SK-N-MC (cell line): ENCODE measurements at regions not wholly inside any gene's neighbourhood (a gene's known extent, or its start where the extent isn't known, plus 50 kb on each side); places are given as distances from the start of the nearest gene placed in this dataset.

ENCODE experiments used
- DNase-seq: peaks from one replicate; pipeline ENCODE4 v3.0.0-alpha.2; 2011; ENCODE audit warnings: low read depth, low spot score
- H3K27ac ChIP-seq: fragments of 200-600 bp; sonication (generic); 2 replicates; pipeline ENCODE4 v1.5.1; 2016; ENCODE audit warnings: mixed run types
- H3K36me3 ChIP-seq: fragments of 200-600 bp; sonication (generic); 2 replicates; pipeline ENCODE4 v1.6.1; 2017; ENCODE audit warnings: antibody characterized with exemption, low read length, mixed read lengths; ENCODE audit not compliant: insufficient read depth
- H3K4me3 ChIP-seq: fragments of 200-600 bp; sonication (generic); 2 replicates; pipeline ENCODE4 v1.5.1; 2016
- H3K9ac ChIP-seq: fragments of 200-600 bp; sonication (generic); 2 replicates; pipeline ENCODE4 v1.8.0; 2017; ENCODE audit warnings: mixed run types, mixed read lengths; ENCODE audit not compliant: insufficient read length
- H3K9me3 ChIP-seq: fragments of 200-600 bp; sonication (generic); 2 replicates; pipeline ENCODE4 v1.6.1; 2017; ENCODE audit warnings: low read depth, mild to moderate bottlenecking, antibody characterized with exemption, low read length, moderate library complexity, mixed read lengths
- EZH2 ChIP-seq: fragments of 200-600 bp; sonication (generic); IDR thresholded peaks from one replicate; pipeline ENCODE4 v1.6.1; 2017; ENCODE audit warnings: antibody characterized with exemption
- FOXP2 ChIP-seq: optimal IDR thresholded peaks from 2 replicates; pipeline ENCODE3; 2011; ENCODE audit warnings: mild to moderate bottlenecking, moderate library complexity; ENCODE audit not compliant: insufficient read depth; ENCODE audit errors: extremely low read length, control extremely low read depth
- POLR2AphosphoS5 ChIP-seq: IDR thresholded peaks from 2 replicates; pipeline ENCODE4 v1.6.1; 2012; ENCODE audit warnings: mild to moderate bottlenecking, low read depth, low read length, borderline replicate concordance

GRCh38 chr12:18998343-18999261 lies 130.9 kb upstream of the PLEKHA5 start:
- no peaks in the 10 kb centered on the region for H3K36me3 ChIP-seq
- H3K9me3 ChIP-seq, result no peaks in the 10 kb centered on the region
- H3K27ac ChIP-seq, result no peak overlapping the region
- DNase-seq, result no peak
- H3K9ac ChIP-seq, result no peak overlapping the region
- H3K4me3 ChIP-seq, result no peak overlapping the region
- TF ChIP-seq POLR2AphosphoS5 (no peak), EZH2 (no peak), FOXP2 (no peak)

GRCh38 chr12:19000836-19001235 lies 128.7 kb upstream of the PLEKHA5 start:
- Histone ChIP-seq H3K9ac (no peak overlapping the region), H3K36me3 (no peaks in the 10 kb centered on the region), H3K4me3 (no peak overlapping the region), H3K27ac (no peak overlapping the region), H3K9me3 (no peaks in the 10 kb centered on the region)
- DNase-seq, result no peak
- no peak for TF ChIP-seq EZH2
- TF ChIP-seq POLR2AphosphoS5, result no peak
- no peak for TF ChIP-seq FOXP2

GRCh38 chr12:19002216-19002615 lies 127.3 kb upstream of the PLEKHA5 start:
- H3K9me3 ChIP-seq, result no peaks in the 10 kb centered on the region
- TF ChIP-seq EZH2, result no peak
- no peak overlapping the region for H3K4me3 ChIP-seq
- H3K27ac ChIP-seq, result no peak overlapping the region
- no peak for DNase-seq
- no peaks in the 10 kb centered on the region for H3K36me3 ChIP-seq
- no peak overlapping the region for H3K9ac ChIP-seq

GRCh38 chr12:19003141-19003540 lies 126.4 kb upstream of the PLEKHA5 start:
- DNase-seq, result no peak
- TF ChIP-seq FOXP2, result no peak
- Histone ChIP-seq H3K27ac (no peak overlapping the region), H3K9ac (no peak overlapping the region), H3K36me3 (no peaks in the 10 kb centered on the region), H3K4me3 (no peak overlapping the region), H3K9me3 (no peaks in the 10 kb centered on the region)

- Histone ChIP-seq H3K27ac (no peak overlapping the region), H3K36me3 (no peaks in the 10 kb centered on the region), H3K9ac (no peak overlapping the region), H3K4me3 (no peak overlapping the region), H3K9me3 (no peaks in the 10 kb centered on the region)
- TF ChIP-seq EZH2, result no peak
- TF ChIP-seq FOXP2, result no peak
- no peak for DNase-seq
These were observed 125.4 kb upstream of the PLEKHA5 start for GRCh38 chr12:19003987-19004619.

GRCh38 chr12:19005257-19005801 lies 124.2 kb upstream of the PLEKHA5 start:
- H3K4me3 ChIP-seq, result no peak overlapping the region
- TF ChIP-seq FOXP2 (no peak), POLR2AphosphoS5 (no peak), EZH2 (no peak)
- H3K36me3 ChIP-seq, result no peaks in the 10 kb centered on the region
- H3K9me3 ChIP-seq, result no peaks in the 10 kb centered on the region
- no peak overlapping the region for H3K9ac ChIP-seq
- no peak overlapping the region for H3K27ac ChIP-seq
- no peak for DNase-seq

GRCh38 chr12:19006626-19007137 lies 122.9 kb upstream of the PLEKHA5 start:
- DNase-seq, result peak; percentile 88
- Histone ChIP-seq H3K27ac (peak overlapping the region; percentile 78), H3K9me3 (no peaks in the 10 kb centered on the region), H3K4me3 (peak overlapping the region; percentile 46), H3K36me3 (no peaks in the 10 kb centered on the region), H3K9ac (no peak overlapping the region)
- no peak for TF ChIP-seq EZH2
- TF ChIP-seq POLR2AphosphoS5, result no peak; the same call in 1 of the 2 replicates
- TF ChIP-seq FOXP2, result no peak

GRCh38 chr12:19008102-19008501 lies 121.4 kb upstream of the PLEKHA5 start:
- TF ChIP-seq FOXP2, result no peak
- no peak for TF ChIP-seq POLR2AphosphoS5
- TF ChIP-seq EZH2, result no peak
- Histone ChIP-seq H3K9ac (no peak overlapping the region), H3K9me3 (no peaks in the 10 kb centered on the region)

More at GRCh38 chr12:19008102-19008501, 121.4 kb upstream of the PLEKHA5 start:
- no peak overlapping the region for H3K27ac ChIP-seq
- H3K36me3 ChIP-seq, result no peaks in the 10 kb centered on the region
- no peak for DNase-seq
- H3K4me3 ChIP-seq, result no peak overlapping the region
